GM18507 (cell line): ENCODE measurements at regions not wholly inside any gene's neighbourhood (a gene's known extent, or its start where the extent isn't known, plus 50 kb on each side); places are given as distances from the start of the nearest gene placed in this dataset.
A peak's percentile ranks its signal among the peaks of the same experiment; 100 is the strongest.

Experiments
- DNase-seq: peaks from one replicate; pipeline ENCODE4 v3.0.0; 2011; ENCODE audit warnings: low read depth; ENCODE audit not compliant: insufficient read length; ENCODE audit errors: extremely low spot score
- FAIRE-seq: peaks from 2 replicates; lab custom pipeline; 2011; peaks lifted over from hg19 to GRCh38; lab: Jason Lieb, UNC

DNA sequence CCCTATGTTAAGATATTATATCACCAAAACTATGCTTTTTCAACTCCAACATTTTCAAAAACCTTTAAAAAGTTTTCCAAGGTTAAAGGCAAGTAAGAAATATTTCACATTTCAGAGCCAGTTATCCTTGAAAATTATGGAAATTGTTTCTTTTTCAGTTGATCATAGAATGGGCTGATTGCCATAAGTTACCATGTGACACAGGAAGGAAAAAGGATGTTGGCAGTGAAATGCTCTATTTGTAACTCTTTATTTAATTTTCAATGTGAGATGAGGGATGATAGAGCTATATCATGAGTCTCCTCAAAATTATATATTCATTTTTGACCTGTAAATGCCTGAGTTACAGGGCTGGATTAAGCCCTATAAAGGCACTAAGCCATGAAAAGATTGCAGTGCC, 93.0 kb upstream of the PLS3 start:
- FAIRE-seq (no peak), DNase-seq (no peak)

DNA sequence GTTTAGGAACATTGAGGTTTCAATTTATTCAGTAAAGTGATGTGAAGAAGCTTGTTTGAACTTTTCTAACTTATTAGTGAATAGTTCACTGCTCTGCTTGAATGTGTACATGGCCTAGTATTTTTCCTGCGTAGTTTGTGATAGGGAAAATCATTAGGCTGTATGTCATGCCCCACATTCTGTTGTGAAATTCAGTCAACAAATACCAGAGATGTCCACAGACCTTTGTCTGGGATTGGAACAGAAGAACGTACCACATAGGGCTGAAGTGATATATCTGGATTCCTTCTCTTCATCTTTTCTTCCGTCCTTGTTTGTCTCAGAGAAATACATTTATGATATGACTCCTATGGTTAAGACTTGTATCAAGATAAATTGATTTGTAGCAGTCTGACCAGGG, 88.8 kb upstream of the PLS3 start:
- FAIRE-seq (no peak), DNase-seq (no peak)

DNA sequence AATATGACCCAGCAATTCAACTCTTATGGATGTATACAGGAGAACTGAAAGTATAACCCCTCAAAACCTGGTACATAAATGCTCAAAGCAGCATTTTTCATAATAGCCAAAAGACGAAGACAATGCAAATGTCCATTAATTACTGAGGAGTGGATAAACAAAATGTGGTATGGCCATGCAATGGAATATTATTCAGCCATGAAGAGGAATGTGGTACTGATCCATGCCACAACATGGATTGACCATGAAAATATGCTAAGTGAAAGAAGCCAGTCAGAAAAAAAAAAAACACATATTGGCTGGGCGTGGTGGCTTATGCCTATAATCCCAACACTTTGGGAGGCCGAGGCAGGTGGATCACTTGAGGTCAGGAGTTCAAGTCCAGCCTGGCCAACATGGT, 74.5 kb upstream of the PLS3 start:
- DNase-seq (no peak), FAIRE-seq (no peak)

DNA sequence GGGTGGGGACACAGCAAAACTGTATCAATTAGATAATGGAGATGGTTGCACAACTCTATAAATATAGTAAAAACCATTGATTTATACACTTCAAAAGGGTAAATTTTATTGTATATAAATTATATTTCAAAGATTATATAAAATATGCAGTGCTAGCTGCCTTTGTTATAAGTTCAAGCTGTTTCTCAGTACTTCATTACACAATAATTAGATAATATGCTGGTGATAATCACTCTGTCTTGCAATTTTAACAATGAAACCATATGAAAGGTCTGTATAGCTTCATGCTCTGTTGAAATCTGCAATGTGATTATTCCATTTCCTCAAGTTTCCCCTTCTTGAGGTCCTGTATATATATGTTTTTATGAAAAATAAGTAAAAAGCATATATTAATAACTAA, 73.4 kb upstream of the PLS3 start:
- FAIRE-seq (no peak), DNase-seq (no peak)

DNA sequence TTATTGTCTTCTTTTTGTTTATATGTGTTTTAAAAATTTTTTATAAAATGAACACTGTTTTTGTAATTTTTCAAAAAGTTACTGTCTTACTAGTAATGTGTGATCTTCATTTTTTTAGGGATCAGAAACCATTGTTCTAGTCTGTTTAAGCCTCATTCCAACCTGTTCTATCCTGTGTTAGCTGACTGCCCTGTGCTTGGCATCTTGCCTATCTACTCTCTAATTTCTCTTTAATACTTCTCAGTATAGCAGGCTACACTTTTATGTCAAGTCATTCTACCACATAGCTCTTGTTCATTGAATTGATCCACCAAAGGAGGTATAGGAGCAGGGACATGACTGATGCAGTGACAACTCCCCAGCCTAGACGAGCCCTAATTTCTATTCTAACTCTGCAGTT, 70.2 kb upstream of the PLS3 start:
- FAIRE-seq: no peak
- no peak for DNase-seq

DNA sequence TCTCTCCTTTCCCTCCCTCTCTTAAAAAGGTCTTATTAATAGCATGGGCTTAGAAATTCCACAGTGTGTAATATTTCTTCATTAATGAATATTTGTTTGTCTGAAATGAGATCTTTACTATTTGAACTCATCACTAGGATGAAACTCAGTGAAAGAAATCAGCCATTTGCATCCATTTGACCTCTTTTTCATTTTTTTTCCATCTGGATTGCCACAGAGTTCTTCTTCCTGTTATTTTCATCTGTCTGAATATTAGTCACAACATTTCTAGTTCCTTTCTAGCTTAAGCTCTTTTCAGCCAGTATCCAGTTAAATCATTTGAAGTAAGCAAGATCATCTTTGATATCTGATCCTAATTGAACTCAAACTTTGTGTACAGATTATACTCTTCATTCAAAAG, 69.2 kb upstream of the PLS3 start:
- DNase-seq: no peak
- FAIRE-seq: no peak

DNA sequence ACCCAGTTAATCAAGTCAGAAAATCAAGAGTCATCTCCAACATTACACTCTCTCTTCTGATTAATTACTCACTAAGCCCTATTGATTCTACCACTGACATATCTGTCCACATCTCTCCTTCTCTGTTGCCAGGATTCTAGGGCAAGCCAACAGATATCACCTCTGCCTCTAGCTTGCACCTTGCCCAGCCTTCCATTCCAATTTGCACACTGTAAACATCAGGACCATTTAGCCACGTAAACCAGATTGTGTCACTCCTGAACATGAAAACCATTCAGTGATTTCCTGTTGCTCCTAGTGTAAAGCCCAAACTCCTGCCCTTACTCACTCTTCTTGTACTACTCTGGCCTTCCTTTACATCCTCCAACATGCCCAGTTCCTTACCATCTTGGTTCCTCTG, 68.0 kb upstream of the PLS3 start:
- DNase-seq: no peak
- no peak for FAIRE-seq

DNA sequence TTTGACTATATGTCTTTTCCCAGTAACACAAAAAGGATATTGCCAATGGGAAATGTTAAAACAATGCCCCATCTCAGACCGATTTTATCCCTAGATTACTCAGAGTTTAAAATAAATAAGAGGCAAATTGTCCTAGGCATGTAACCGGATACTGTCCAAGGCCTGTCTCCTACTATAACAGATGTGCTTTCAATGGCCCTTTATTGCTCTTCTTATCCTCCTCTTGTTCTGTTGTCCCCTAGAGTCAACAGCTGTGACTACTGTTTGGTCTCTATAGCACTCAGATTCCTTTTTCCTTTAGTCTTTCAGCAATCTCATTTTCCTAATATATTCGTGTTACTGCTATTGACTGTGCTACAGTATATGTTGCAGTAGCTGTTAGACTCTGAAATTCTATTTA, 66.8 kb upstream of the PLS3 start:
- no peak for FAIRE-seq
- DNase-seq: no peak

DNA sequence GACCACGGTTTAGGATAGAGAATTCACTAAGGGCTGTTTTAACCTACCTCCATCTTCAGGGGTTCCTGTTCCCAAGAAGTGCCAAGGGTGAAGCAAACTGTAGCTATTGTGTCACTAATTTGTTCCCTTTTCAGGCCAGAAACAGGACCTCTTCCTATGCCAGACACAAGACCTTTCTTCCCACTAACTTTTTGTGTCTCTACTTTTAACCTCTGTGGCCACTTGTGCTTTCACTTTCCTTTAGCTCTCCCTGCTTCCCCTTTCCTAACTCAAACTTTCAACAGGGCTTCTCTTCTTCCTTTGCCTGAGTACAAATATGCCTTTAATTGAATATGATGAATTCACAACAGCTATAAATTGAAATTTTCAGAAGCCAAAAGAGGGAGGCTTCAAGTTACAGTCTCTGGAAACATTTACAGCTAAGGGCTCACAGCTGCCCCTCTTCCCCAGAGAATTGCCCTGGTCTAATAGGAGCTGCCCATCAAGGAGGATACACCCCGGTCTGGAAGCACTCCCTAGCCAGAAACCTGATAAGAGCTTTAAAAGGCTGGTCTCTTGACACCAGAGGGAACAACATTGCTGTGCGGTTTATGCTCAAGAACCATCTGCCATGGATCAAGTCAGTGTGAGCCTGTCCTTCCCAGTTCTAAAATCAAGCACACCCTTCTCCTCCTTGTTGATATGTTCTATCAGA, 61.7 kb upstream of the PLS3 start:
- FAIRE-seq (no peak), DNase-seq (no peak)

DNA sequence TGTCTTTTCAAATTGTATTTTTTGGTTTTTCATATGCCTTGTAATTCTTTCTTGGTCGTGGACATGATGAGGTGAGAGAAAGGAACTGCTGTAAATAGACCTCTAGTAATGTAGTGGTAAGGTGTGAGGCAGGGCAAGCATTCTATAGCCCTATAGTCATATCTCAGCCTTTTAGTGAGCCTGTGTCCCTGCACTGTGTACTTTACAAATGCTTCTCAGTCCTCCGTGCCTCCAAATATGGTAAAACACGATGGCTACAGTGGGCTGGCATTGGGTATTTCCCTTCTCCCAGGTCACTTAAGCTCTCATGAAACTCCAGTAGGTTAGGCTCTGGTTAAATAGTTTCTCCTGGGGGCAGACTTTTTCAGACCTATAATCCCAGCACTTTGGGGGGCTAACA, 57.9 kb upstream of the PLS3 start:
- DNase-seq (no peak), FAIRE-seq (no peak)

DNA sequence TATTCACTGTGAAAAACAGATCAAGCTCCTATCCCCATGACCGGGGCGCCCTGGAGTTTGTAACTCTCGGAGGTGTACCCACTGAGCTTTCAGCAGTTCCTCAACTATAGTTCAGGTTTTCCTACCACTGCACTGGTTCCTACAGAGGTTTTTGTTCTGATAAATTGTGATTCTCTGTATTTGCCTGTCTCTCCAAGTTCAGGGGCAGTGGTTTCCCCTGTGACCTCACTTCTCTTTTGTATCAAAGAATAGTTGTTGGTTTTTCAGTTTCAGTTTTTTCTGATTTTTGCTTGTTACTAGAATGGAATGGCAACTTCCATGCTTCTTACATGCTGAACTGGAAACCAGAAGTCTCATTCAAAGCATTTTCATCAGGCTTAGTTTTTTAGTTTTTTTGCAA, 56.8 kb upstream of the PLS3 start:
- DNase-seq: no peak
- FAIRE-seq: peak; percentile 42
